T-helper 2 cell treated with Interferon-gamma antibody and Interleukin-4, amounts not matched to agents 5 μg/mL and 100 μg/mL, for 36 hours (primary cell): ENCODE measurements at regions not wholly inside any gene's neighbourhood (a gene's known extent, or its start where the extent isn't known, plus 50 kb on each side); places are given as distances from the start of the nearest gene placed in this dataset.
"Not testable (repeated sequence)": the region's sequence is repeated elsewhere in the genome, so short reads cannot be mapped to it uniquely, and the experiment has no call there.

ENCODE experiments used
- DNase-seq: peaks from one replicate; pipeline ENCODE4 v3.0.0; 2021; ENCODE audit warnings: low spot score
- H3K27ac Mint-ChIP-seq: one replicate; pipeline ENCODE4 v1.8.0; 2021; ENCODE audit warnings: mild to moderate bottlenecking, mixed read lengths
- H3K27me3 Mint-ChIP-seq: one replicate; pipeline ENCODE4 v1.8.0; 2021; ENCODE audit warnings: low read depth, mixed read lengths
- H3K36me3 Mint-ChIP-seq: one replicate; pipeline ENCODE4 v1.8.0; 2021; ENCODE audit warnings: low read depth, mixed read lengths
- H3K4me1 Mint-ChIP-seq: one replicate; pipeline ENCODE4 v1.8.0; 2021; ENCODE audit warnings: low read depth, mixed read lengths
- H3K4me3 Mint-ChIP-seq: one replicate; pipeline ENCODE4 v1.8.0; 2022; ENCODE audit warnings: mild to moderate bottlenecking, moderate library complexity, mixed read lengths
- H3K9me3 Mint-ChIP-seq: one replicate; pipeline ENCODE4 v1.8.0; 2021; ENCODE audit warnings: mixed read lengths

DNA sequence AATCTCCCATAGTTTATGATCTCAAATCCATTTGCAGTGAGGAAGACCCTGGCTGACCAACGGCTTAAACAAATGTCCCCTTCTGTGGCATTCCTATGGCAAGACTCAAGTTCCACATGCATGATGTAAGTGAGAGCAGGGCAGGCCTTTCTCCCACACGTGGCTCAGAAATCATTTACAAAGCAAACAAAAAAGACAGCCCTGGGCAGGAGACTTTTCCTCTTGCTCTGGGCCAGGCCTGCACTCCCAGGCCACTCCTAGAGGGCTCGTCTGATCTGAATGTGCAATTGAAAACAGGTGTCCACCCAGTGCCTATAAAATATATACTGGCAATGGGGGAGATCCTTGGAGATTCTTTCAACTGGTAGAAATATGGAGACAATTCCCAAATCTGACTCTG lies 123.1 kb downstream of the DMRT2 start:
- H3K36me3 Mint-ChIP-seq: no peaks in the 10 kb centered on the region
- no peak overlapping the region for H3K27ac Mint-ChIP-seq
- no peaks in the 10 kb centered on the region for H3K4me1 Mint-ChIP-seq
- no peak for DNase-seq
- no peaks in the 10 kb centered on the region for H3K27me3 Mint-ChIP-seq
- H3K9me3 Mint-ChIP-seq: no peaks in the 10 kb centered on the region
- H3K4me3 Mint-ChIP-seq: no peak overlapping the region

DNA sequence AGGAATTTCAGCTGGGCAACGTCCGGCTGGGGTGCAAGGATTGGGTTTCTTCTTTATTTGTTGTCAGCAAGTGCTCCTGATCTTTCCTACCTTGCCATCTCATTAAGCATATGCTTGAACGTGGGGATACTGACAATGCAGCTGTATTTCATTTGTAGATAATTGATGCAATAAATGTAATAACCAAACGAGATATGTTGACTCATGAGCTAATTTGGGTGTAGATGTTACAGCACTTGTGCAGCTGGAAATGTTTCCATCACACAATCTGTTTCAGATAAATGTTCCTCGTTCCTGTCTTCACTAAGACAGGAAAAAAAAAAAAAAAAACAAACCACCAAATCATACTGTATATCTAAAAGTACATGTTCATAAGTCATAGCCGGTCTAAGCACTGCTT lies 123.8 kb downstream of the DMRT2 start:
- H3K27me3 Mint-ChIP-seq: no peaks in the 10 kb centered on the region
- no peak overlapping the region for H3K4me3 Mint-ChIP-seq
- no peaks in the 10 kb centered on the region for H3K36me3 Mint-ChIP-seq
- H3K9me3 Mint-ChIP-seq: no peaks in the 10 kb centered on the region
- H3K27ac Mint-ChIP-seq: no peak overlapping the region
- DNase-seq: no peak
- no peaks in the 10 kb centered on the region for H3K4me1 Mint-ChIP-seq

DNA sequence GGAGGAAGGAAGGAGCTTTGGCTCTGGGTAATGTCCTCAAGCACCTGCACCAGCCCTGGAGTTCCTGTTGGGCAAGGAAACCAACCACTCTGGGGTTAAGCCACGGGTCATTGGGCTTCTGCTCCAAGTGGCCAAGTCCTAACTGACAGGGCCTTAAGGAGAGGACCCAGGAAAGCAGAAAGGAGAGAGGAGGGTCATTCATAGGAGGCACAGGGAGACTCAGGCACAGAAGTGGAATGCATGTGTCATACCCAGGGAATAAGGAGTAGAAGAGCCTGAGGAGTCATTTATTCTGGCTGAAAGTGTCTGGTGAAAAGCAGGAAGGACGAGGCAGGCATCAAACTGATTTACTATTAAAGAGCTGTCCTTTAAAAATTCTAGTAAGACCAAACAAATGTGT lies 129.2 kb downstream of the DMRT2 start:
- H3K4me1 Mint-ChIP-seq: no peaks in the 10 kb centered on the region
- no peaks in the 10 kb centered on the region for H3K27me3 Mint-ChIP-seq
- no peak overlapping the region for H3K4me3 Mint-ChIP-seq
- no peak overlapping the region for H3K27ac Mint-ChIP-seq
- no peaks in the 10 kb centered on the region for H3K9me3 Mint-ChIP-seq
- no peak for DNase-seq
- no peaks in the 10 kb centered on the region for H3K36me3 Mint-ChIP-seq

DNA sequence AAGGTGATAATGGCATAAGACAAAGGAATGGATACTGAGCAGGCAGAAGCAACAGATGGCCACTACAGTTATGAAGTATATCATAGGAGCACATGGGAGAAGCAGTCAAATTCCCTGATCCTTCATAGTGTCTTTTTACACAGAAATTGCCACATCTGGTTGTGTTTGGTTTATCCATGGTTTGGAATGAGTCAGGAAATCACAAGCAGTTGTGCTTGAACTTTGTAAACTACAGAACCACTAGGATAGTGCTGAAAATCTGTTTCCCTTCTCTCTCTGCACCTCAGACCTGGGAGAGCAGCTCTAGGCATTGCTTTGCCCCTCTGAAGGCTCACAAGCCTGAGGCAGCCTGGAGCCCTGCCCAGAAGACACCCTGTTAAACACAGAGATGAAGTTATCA lies 134.0 kb downstream of the DMRT2 start:
- Mint-ChIP-seq H3K4me1 (no peaks in the 10 kb centered on the region), H3K27me3 (no peaks in the 10 kb centered on the region), H3K4me3 (no peak overlapping the region), H3K27ac (no peak overlapping the region), H3K36me3 (no peaks in the 10 kb centered on the region), H3K9me3 (peaks cover 5% of the 10 kb centered on the region)
- DNase-seq: no peak

DNA sequence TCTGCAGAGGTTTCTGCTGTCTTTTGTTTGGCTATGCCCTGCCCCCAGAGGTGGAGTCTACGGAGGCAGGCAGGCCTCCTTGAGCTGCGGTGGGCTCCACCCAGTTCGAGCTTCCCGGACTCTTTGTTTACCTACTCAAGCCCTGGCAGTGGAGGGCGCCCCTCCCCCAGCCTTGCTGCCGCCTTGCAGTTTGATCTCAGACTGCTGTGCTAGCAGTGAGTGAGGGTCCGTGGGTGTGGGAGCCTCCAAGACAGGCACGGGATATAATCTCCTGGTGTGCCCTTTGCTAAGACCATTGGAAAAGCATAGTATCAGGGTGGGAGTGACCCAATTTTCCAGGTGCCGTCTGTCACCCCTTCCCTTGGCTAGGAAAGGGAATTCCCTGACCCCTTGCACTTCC lies 137.0 kb downstream of the DMRT2 start:
- not testable (repeated sequence) for H3K9me3 Mint-ChIP-seq, H3K27ac Mint-ChIP-seq, H3K4me3 Mint-ChIP-seq, H3K36me3 Mint-ChIP-seq, DNase-seq, H3K27me3 Mint-ChIP-seq, H3K4me1 Mint-ChIP-seq

GRCh38 chr9:1195636-1196035 lies 145.5 kb downstream of the DMRT2 start:
- not testable (repeated sequence) for H3K27ac Mint-ChIP-seq, H3K4me3 Mint-ChIP-seq, H3K4me1 Mint-ChIP-seq, H3K36me3 Mint-ChIP-seq, H3K27me3 Mint-ChIP-seq, DNase-seq, H3K9me3 Mint-ChIP-seq

- Mint-ChIP-seq H3K4me3 (no peak overlapping the region), H3K9me3 (peaks cover 1% of the 10 kb centered on the region), H3K36me3 (no peaks in the 10 kb centered on the region), H3K27me3 (no peaks in the 10 kb centered on the region), H3K4me1 (no peaks in the 10 kb centered on the region), H3K27ac (no peak overlapping the region)
- no peak for DNase-seq
Measured at GRCh38 chr9:1198085-1198484, 147.9 kb downstream of the DMRT2 start.

DNA sequence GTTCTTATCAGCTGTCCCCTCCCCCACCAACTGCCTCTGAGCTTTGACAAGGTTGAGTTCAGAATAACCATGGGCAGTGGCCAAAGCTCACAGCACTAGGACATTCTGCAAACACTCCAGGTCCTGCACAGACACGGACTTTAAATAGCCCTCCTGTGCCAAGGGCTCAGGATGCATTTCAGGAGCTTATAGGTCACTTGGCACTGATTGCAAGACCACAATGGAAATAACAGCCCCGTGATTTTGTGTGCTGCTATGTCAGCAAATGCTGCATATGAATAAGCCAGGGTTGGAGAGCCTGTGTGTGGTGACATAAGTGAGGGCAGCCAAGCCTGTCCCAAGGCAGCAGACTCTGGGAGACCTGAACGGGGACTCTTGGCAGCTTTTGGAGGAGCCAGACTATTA lies 150.7 kb downstream of the DMRT2 start:
- H3K4me3 Mint-ChIP-seq: no peak overlapping the region
- H3K27me3 Mint-ChIP-seq: no peaks in the 10 kb centered on the region
- no peaks in the 10 kb centered on the region for H3K9me3 Mint-ChIP-seq
- no peaks in the 10 kb centered on the region for H3K36me3 Mint-ChIP-seq
- no peak overlapping the region for H3K27ac Mint-ChIP-seq
- DNase-seq: no peak
- H3K4me1 Mint-ChIP-seq: no peaks in the 10 kb centered on the region

- no peak overlapping the region for H3K4me3 Mint-ChIP-seq
- DNase-seq: no peak
- no peaks in the 10 kb centered on the region for H3K36me3 Mint-ChIP-seq
- no peaks in the 10 kb centered on the region for H3K27me3 Mint-ChIP-seq
- no peak overlapping the region for H3K27ac Mint-ChIP-seq
- H3K4me1 Mint-ChIP-seq: no peaks in the 10 kb centered on the region
- H3K9me3 Mint-ChIP-seq: no peaks in the 10 kb centered on the region
Measured at GRCh38 chr9:1201262-1201661, 151.1 kb downstream of the DMRT2 start.

GRCh38 chr9:1201901-1202300 lies 151.7 kb downstream of the DMRT2 start:
- DNase-seq: no peak
- no peak overlapping the region for H3K27ac Mint-ChIP-seq
- H3K27me3 Mint-ChIP-seq: no peaks in the 10 kb centered on the region
- H3K4me1 Mint-ChIP-seq: no peaks in the 10 kb centered on the region
- no peaks in the 10 kb centered on the region for H3K36me3 Mint-ChIP-seq
- H3K4me3 Mint-ChIP-seq: no peak overlapping the region
- H3K9me3 Mint-ChIP-seq: no peaks in the 10 kb centered on the region

DNA sequence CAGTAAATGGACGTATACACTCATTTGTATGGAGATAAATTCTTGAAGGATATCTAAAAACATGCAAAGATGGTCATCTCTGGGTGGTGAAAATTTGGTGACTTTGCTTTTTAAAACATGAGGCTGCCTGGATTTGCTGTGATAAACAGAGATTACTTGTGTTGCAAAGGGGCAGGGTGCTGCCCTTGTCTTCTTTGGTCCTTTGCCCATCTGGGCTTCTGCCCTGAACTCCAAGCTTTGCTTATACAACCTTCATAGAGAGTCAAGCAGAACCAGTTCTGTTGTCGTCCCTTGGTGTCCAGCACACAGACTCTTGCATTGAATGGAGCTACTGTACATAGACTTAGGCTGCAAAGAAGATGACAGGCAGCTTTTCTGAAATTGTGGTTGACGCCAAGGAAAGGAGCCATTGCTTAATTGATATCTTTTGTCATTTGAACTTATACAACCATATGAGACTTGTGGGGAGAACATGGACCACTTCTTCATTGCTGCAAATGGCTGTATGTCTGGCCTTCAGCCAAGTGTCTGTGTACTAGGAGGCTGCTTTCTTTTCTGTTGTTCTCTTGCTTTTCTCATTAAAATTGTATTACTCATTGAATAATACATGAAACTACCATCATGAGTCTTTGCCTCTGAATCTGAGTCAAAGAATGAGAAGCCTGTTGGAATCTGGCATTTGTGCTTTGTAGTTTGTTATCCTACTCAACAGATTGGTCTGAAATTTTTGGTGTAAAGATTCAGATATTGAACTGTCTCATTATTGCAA lies 152.5 kb downstream of the DMRT2 start:
- H3K27me3 Mint-ChIP-seq: no peaks in the 10 kb centered on the region
- no peak for DNase-seq
- H3K9me3 Mint-ChIP-seq: no peaks in the 10 kb centered on the region
- H3K4me3 Mint-ChIP-seq: no peak overlapping the region
- no peaks in the 10 kb centered on the region for H3K36me3 Mint-ChIP-seq
- H3K27ac Mint-ChIP-seq: no peak overlapping the region
- H3K4me1 Mint-ChIP-seq: no peaks in the 10 kb centered on the region

- H3K9me3 Mint-ChIP-seq: no peaks in the 10 kb centered on the region
- DNase-seq: no peak
- no peak overlapping the region for H3K27ac Mint-ChIP-seq
- H3K36me3 Mint-ChIP-seq: no peaks in the 10 kb centered on the region
- no peak overlapping the region for H3K4me3 Mint-ChIP-seq
- H3K4me1 Mint-ChIP-seq: no peaks in the 10 kb centered on the region
- no peaks in the 10 kb centered on the region for H3K27me3 Mint-ChIP-seq
Measured at GRCh38 chr9:1207686-1208085, 157.5 kb downstream of the DMRT2 start.

DNA sequence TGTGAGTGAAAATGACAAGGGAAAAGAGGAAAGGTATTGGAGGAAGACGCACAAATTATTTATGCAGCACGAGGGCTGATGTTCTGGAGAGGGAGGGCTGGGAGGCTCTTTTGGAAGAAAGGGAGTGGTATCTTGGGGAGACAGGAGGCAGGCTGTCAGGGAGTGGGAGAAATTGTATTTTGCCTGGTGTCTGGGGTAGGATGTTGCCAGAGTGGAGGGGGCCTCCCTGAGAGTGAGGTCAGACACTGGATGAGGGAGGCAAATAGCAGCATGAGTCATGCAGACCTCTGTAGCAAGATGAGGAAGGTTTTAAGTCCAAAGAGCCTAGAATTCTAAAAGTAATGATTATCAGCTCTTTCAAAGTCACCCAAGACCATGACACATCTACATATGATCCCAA lies 158.0 kb downstream of the DMRT2 start:
- Mint-ChIP-seq H3K4me3 (no peak overlapping the region), H3K27me3 (no peaks in the 10 kb centered on the region), H3K9me3 (no peaks in the 10 kb centered on the region), H3K27ac (no peak overlapping the region), H3K4me1 (no peaks in the 10 kb centered on the region), H3K36me3 (no peaks in the 10 kb centered on the region)
- DNase-seq: no peak

- no peaks in the 10 kb centered on the region for H3K4me1 Mint-ChIP-seq
- DNase-seq: no peak
- H3K27ac Mint-ChIP-seq: no peak overlapping the region
- H3K36me3 Mint-ChIP-seq: no peaks in the 10 kb centered on the region
- H3K27me3 Mint-ChIP-seq: no peaks in the 10 kb centered on the region
- no peaks in the 10 kb centered on the region for H3K9me3 Mint-ChIP-seq
- H3K4me3 Mint-ChIP-seq: no peak overlapping the region
Measured at GRCh38 chr9:1210954-1211353, 160.8 kb downstream of the DMRT2 start.

GRCh38 chr9:1216532-1216931 lies 166.4 kb downstream of the DMRT2 start:
- no peaks in the 10 kb centered on the region for H3K4me1 Mint-ChIP-seq

More at GRCh38 chr9:1216532-1216931, 166.4 kb downstream of the DMRT2 start:
- no peak overlapping the region for H3K4me3 Mint-ChIP-seq
- H3K27me3 Mint-ChIP-seq: no peaks in the 10 kb centered on the region
- H3K36me3 Mint-ChIP-seq: no peaks in the 10 kb centered on the region
- no peaks in the 10 kb centered on the region for H3K9me3 Mint-ChIP-seq
- no peak overlapping the region for H3K27ac Mint-ChIP-seq
- no peak for DNase-seq
